Tibial artery (tissue), 4 donors: ENCODE measurements at regions not wholly inside any gene's neighbourhood (a gene's known extent, or its start where the extent isn't known, plus 50 kb on each side); places are given as distances from the start of the nearest gene placed in this dataset.

ENCODE experiments used
- DNase-seq, 2 donors: peaks; one replicate each; pipeline ENCODE4 v3.0.0-alpha.2; 2019
- H3K27ac ChIP-seq, 2 donors: fragments of 200-600 bp; sonication (generic) in 1 of 2; 1 replicate in 1 of 2; 2 replicates in 1 of 2; pipeline ENCODE4 v1.5.1; 2018 to 2019; ENCODE audit warnings: mild to moderate bottlenecking in 1 of 2
- H3K27me3 ChIP-seq, 2 donors: fragments of 200-600 bp; sonication (generic) in 1 of 2; one replicate each; pipeline versions ENCODE4 v1.5.1 to v1.6.0; 2016 to 2019
- H3K36me3 ChIP-seq, 3 donors: fragments of 200-600 bp; sonication (generic) in 2 of 3; one replicate each; pipeline ENCODE4 v1.5.1; 2016 to 2019; ENCODE audit warnings: mild to moderate bottlenecking in 2 of 3
- H3K4me1 ChIP-seq, 4 donors: fragments of 200-600 bp; sonication (generic) in 2 of 4; 1 replicate in 3 of 4; 2 replicates in 1 of 4; pipeline ENCODE4 v1.5.1; 2016 to 2019
- H3K4me3 ChIP-seq, 2 donors: fragments of 200-600 bp; sonication (generic) in 1 of 2; 1 replicate in 1 of 2; 2 replicates in 1 of 2; pipeline ENCODE4 v1.5.1; 2018 to 2019; ENCODE audit warnings: mild to moderate bottlenecking in 2 of 2
- H3K9me3 ChIP-seq, 3 donors: fragments of 200-600 bp; sonication (generic) in 1 of 3; one replicate each; pipeline ENCODE4 v1.5.1; 2016 to 2019
- CTCF ChIP-seq, 2 experiments: fragments of 200-600 bp in 1 of 2; fragments of 450-650 bp in 1 of 2; IDR thresholded peaks; one replicate each; pipeline ENCODE4 v1.5.1; 2017 to 2019; ENCODE audit warnings: antibody characterized with exemption in 2 of 2, mild to moderate bottlenecking in 1 of 2, moderate library complexity in 1 of 2
- intact Hi-C: fragments of 100-400 bp; cut with DNase I; formaldehyde crosslinking; loops from one replicate; pipeline ENCODE4 v1.15.0; 2023; ENCODE audit warnings: low total_unique reads

GRCh38 chr4:96189761-96190160 lies 349.9 kb downstream of the PDHA2 start:
- intact Hi-C loops = no loop called here
- DNase-seq = no peak
- H3K36me3 ChIP-seq = no peaks in the 10 kb centered on the region
- H3K4me1 ChIP-seq = no peaks in the 10 kb centered on the region
- no peaks in the 10 kb centered on the region for H3K9me3 ChIP-seq
- no peaks in the 10 kb centered on the region for H3K27me3 ChIP-seq
- H3K4me3 ChIP-seq = no peak overlapping the region
- no peak overlapping the region for H3K27ac ChIP-seq
- TF ChIP-seq CTCF (IDR thresholded peaks at IDR 0.05) = no peak

- no peak for DNase-seq
- no peak overlapping the region for H3K4me3 ChIP-seq
- no peak for TF ChIP-seq CTCF (IDR thresholded peaks at IDR 0.05)
These were observed 353.2 kb downstream of the PDHA2 start for GRCh38 chr4:96193061-96193460.

GRCh38 chr4:96194993-96195392 lies 355.1 kb downstream of the PDHA2 start:
- no peaks in the 10 kb centered on the region for H3K9me3 ChIP-seq
- no peaks in the 10 kb centered on the region for H3K36me3 ChIP-seq
- no peak for TF ChIP-seq CTCF (IDR thresholded peaks at IDR 0.05)
- DNase-seq = no peak
- H3K27ac ChIP-seq = no peak overlapping the region
- H3K4me1 ChIP-seq = no peaks in the 10 kb centered on the region
- no peaks in the 10 kb centered on the region for H3K27me3 ChIP-seq
- no peak overlapping the region for H3K4me3 ChIP-seq
- intact Hi-C loops = no loop called here

More at GRCh38 chr4:96193061-96193460, 353.2 kb downstream of the PDHA2 start:
- Histone ChIP-seq H3K27me3 (no peaks in the 10 kb centered on the region), H3K27ac (no peak overlapping the region), H3K36me3 (no peaks in the 10 kb centered on the region), H3K9me3 (no peaks in the 10 kb centered on the region), H3K4me1 (no peaks in the 10 kb centered on the region)
- intact Hi-C loops = no loop called here

- H3K9me3 ChIP-seq = no peaks in the 10 kb centered on the region
- H3K4me3 ChIP-seq = no peak overlapping the region
- TF ChIP-seq CTCF (IDR thresholded peaks at IDR 0.05) = no peak
- DNase-seq = no peak
- H3K4me1 ChIP-seq = no peaks in the 10 kb centered on the region
- no peaks in the 10 kb centered on the region for H3K27me3 ChIP-seq
- no peak overlapping the region for H3K27ac ChIP-seq
- intact Hi-C loops = no loop called here
- no peaks in the 10 kb centered on the region for H3K36me3 ChIP-seq
These were observed 365.4 kb downstream of the PDHA2 start for GRCh38 chr4:96205143-96205936.

GRCh38 chr4:96227515-96227914 lies 387.6 kb downstream of the PDHA2 start:
- no peaks in the 10 kb centered on the region for H3K9me3 ChIP-seq
- intact Hi-C loops = no loop called here
- no peak overlapping the region for H3K27ac ChIP-seq
- DNase-seq = no peak
- no peak overlapping the region for H3K4me3 ChIP-seq
- H3K27me3 ChIP-seq = no peaks in the 10 kb centered on the region
- no peaks in the 10 kb centered on the region for H3K4me1 ChIP-seq
- no peak for TF ChIP-seq CTCF (IDR thresholded peaks at IDR 0.05)
- no peaks in the 10 kb centered on the region for H3K36me3 ChIP-seq
